CD4-positive, alpha-beta T cell (primary cell): ENCODE measurements at regions not wholly inside any gene's neighbourhood (a gene's known extent, or its start where the extent isn't known, plus 50 kb on each side); places are given as distances from the start of the nearest gene placed in this dataset.

ENCODE experiments used
- ATAC-seq: fragments of 200-7000 bp; cut with Tn5 transposase; one replicate; pipeline ENCODE4 v1.10.0; 2022; ENCODE audit warnings: mild to moderate bottlenecking; ENCODE audit not compliant: poor library complexity
- CTCF ChIA-PET: fragments of 350-600 bp; sonication (Branson Sonifier 250); formaldehyde crosslinking; loops from one replicate; lab custom pipeline; 2021; ENCODE audit warnings: antibody characterized with exemption, inconsistent platforms; lab: Charles Lee
- POLR2A ChIA-PET: fragments of 350-600 bp; sonication (Branson Sonifier 250); formaldehyde crosslinking; loops from one replicate; lab custom pipeline; 2021; ENCODE audit warnings: antibody characterized with exemption, inconsistent platforms; lab: Charles Lee
- DNase-seq, 14 experiments: peaks; one replicate each; pipeline ENCODE4 v3.0.0-alpha.2; 2013 to 2020; ENCODE audit warnings: mixed read lengths in 2 of 14
- H3K27ac ChIP-seq, 2 donors: one replicate each; pipeline versions ENCODE4 v1.5.1 to v1.7.0; 2013; ENCODE audit warnings: low read length in 2 of 2, low read depth in 1 of 2, mild to moderate bottlenecking in 1 of 2
- H3K27me3 ChIP-seq, 2 experiments: 1 replicate in 1 of 2; 2 replicates in 1 of 2; pipeline versions ENCODE4 v1.6.1 to v1.7.0; 2013; ENCODE audit warnings: low read length in 2 of 2, control low read depth in 1 of 2, mild to moderate bottlenecking in 1 of 2, moderate library complexity in 1 of 2; ENCODE audit not compliant: insufficient read depth in 2 of 2, control insufficient read depth in 1 of 2
- H3K36me3 ChIP-seq: one replicate; pipeline ENCODE4 v1.6.1; 2013; ENCODE audit warnings: low read length, control low read depth; ENCODE audit not compliant: insufficient read depth
- H3K4me1 ChIP-seq: one replicate; pipeline ENCODE4 v1.6.1; 2013; ENCODE audit warnings: low read length, control low read depth; ENCODE audit not compliant: insufficient read depth
- H3K4me3 ChIP-seq: one replicate; pipeline ENCODE4 v1.5.1; 2013; ENCODE audit warnings: mild to moderate bottlenecking, low read length, moderate library complexity
- H3K9me3 ChIP-seq, 2 experiments: 1 replicate in 1 of 2; 2 replicates in 1 of 2; pipeline versions ENCODE4 v1.6.1 to v1.7.0; 2013; ENCODE audit warnings: low read length in 2 of 2, mild to moderate bottlenecking in 2 of 2, control low read depth in 1 of 2, moderate library complexity in 1 of 2; ENCODE audit not compliant: control insufficient read depth in 1 of 2, insufficient read depth in 1 of 2
- H3K27ac Mint-ChIP-seq: one replicate; pipeline ENCODE4 v1.8.0; 2020; ENCODE audit warnings: mixed read lengths
- H3K27me3 Mint-ChIP-seq: one replicate; pipeline ENCODE4 v1.8.0; 2021; ENCODE audit warnings: mixed read lengths
- H3K36me3 Mint-ChIP-seq: one replicate; pipeline ENCODE4 v1.8.0; 2021; ENCODE audit warnings: low read depth, mixed read lengths
- H3K4me1 Mint-ChIP-seq: one replicate; pipeline ENCODE4 v1.8.0; 2021; ENCODE audit warnings: low read depth, mixed read lengths
- H3K4me3 Mint-ChIP-seq: one replicate; pipeline ENCODE4 v1.8.0; 2020; ENCODE audit warnings: mild to moderate bottlenecking, mixed read lengths
- H3K9me3 Mint-ChIP-seq: one replicate; pipeline ENCODE4 v1.8.0; 2020; ENCODE audit warnings: mixed read lengths
- intact Hi-C, 2 experiments: fragments of 100-400 bp; cut with DNase I in 1 of 2; cut with micrococcal nuclease in 1 of 2; formaldehyde crosslinking; loops; one replicate each; pipeline versions ENCODE4 v1.15.1 to v1.9.0; 2023 to 2025; cut with DNase I, micrococcal nuclease
- TF ChIP-seq, protein P1 (sequence below): fragments of 200-600 bp; IDR thresholded peaks from one replicate; pipeline ENCODE4 v1.8.0; 2022; ENCODE audit warnings: antibody characterized with exemption, mild to moderate bottlenecking

DNA sequence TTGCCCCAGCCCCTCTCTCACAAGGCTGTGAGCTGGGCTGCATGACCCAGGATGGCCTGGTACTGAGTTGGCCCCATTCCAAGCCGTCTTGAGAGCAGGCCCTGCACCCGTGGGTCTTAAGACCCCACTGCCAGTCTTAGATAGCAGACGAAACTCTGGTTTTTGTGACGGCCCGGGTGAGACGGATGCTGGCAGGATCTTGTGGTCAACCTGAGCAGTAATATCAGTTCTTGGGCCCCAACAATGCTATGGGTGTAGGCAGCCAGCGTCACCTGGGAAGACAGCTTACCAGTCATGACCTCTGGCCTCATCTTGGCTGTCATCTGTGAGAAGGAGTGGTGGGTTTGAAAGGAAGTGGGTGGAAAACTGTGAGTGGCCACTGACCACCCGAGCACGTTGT lies 305.8 kb downstream of the ARRDC4 start:
- ATAC-seq = no peak

DNA sequence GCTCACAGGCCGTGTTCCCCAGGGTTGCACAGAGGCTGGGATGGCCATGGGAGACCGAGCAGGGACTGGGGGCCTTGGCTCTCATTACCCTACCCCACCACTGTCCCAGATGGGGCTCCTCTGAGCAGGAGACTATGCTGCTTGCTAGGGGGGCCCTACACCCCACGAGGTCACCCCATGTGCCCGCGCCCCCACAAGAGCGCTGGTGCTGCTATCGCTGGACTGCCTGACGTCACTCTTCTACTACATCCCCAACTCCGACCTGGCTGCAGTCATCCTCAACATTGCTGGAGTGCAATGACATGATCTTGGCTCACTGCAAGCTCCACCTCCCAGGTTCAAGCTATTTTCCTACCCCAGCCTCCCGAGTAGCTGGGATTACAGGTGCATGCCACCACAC lies 307.7 kb downstream of the ARRDC4 start:
- ATAC-seq (no peak), DNase-seq (no peak)
- POLR2A ChIA-PET = no interaction called here
- CTCF ChIA-PET = no interaction called here
- Histone ChIP-seq H3K27ac (no peak overlapping the region), H3K4me1 (no peaks in the 10 kb centered on the region), H3K27me3 (no peaks in the 10 kb centered on the region), H3K36me3 (no peaks in the 10 kb centered on the region), H3K4me3 (no peak overlapping the region), H3K9me3 (peaks cover 8 to 40% of the 10 kb centered on the region in 2 experiments)
- intact Hi-C loops = no loop called here
- no peak overlapping the region for H3K27ac Mint-ChIP-seq
- H3K4me1 Mint-ChIP-seq = no peaks in the 10 kb centered on the region
- TF ChIP-seq, protein P1, sequence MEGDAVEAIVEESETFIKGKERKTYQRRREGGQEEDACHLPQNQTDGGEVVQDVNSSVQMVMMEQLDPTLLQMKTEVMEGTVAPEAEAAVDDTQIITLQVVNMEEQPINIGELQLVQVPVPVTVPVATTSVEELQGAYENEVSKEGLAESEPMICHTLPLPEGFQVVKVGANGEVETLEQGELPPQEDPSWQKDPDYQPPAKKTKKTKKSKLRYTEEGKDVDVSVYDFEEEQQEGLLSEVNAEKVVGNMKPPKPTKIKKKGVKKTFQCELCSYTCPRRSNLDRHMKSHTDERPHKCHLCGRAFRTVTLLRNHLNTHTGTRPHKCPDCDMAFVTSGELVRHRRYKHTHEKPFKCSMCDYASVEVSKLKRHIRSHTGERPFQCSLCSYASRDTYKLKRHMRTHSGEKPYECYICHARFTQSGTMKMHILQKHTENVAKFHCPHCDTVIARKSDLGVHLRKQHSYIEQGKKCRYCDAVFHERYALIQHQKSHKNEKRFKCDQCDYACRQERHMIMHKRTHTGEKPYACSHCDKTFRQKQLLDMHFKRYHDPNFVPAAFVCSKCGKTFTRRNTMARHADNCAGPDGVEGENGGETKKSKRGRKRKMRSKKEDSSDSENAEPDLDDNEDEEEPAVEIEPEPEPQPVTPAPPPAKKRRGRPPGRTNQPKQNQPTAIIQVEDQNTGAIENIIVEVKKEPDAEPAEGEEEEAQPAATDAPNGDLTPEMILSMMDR = no peak
- no peaks in the 10 kb centered on the region for H3K36me3 Mint-ChIP-seq
- H3K9me3 Mint-ChIP-seq = peaks cover 16% of the 10 kb centered on the region
- no peaks in the 10 kb centered on the region for H3K27me3 Mint-ChIP-seq
- no peak overlapping the region for H3K4me3 Mint-ChIP-seq

More for the DNA sequence above, 305.8 kb downstream of the ARRDC4 start:
- DNase-seq = no peak
- TF ChIP-seq, protein P1 = no peak
- H3K27me3 ChIP-seq = no peaks in the 10 kb centered on the region
- Mint-ChIP-seq H3K4me1 (no peaks in the 10 kb centered on the region), H3K9me3 (peaks cover 19% of the 10 kb centered on the region), H3K4me3 (no peak overlapping the region), H3K27me3 (no peaks in the 10 kb centered on the region), H3K27ac (no peak overlapping the region), H3K36me3 (no peaks in the 10 kb centered on the region)
- H3K36me3 ChIP-seq = no peaks in the 10 kb centered on the region
- no peak overlapping the region for H3K27ac ChIP-seq
- H3K9me3 ChIP-seq = peaks cover 10 to 40% of the 10 kb centered on the region in 2 experiments
- ChIA-PET POLR2A (no interaction called here), CTCF (no interaction called here)
- intact Hi-C loops = no loop called here
- H3K4me3 ChIP-seq = no peak overlapping the region
- H3K4me1 ChIP-seq = no peaks in the 10 kb centered on the region

DNA sequence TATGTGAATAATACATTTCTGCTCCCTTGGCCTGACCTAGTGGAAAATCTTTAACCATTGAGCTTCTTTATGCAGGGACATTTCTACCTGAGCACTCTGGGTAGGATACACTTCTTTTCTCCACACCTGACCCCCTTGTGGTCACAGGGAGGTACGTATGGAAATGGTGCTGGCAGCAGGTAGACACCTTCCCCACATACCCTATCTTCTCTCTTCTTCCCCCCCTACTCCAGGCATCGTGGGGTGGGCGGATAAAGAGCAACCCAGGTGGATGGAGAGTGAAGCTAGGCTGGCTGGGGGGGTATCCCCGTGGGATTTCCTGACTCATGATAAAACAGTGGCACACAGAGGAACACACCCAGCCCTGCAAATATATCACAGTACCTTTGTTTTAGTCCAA lies 312.1 kb downstream of the ARRDC4 start:
- Mint-ChIP-seq H3K9me3 (peaks cover 3% of the 10 kb centered on the region), H3K27me3 (peaks cover 12% of the 10 kb centered on the region), H3K4me1 (no peaks in the 10 kb centered on the region), H3K4me3 (no peak overlapping the region), H3K36me3 (no peaks in the 10 kb centered on the region), H3K27ac (no peak overlapping the region)
- ChIA-PET CTCF (no interaction called here), POLR2A (no interaction called here)
- H3K36me3 ChIP-seq = no peaks in the 10 kb centered on the region
- H3K4me3 ChIP-seq = no peak overlapping the region
- ATAC-seq = no peak
- H3K4me1 ChIP-seq = no peaks in the 10 kb centered on the region
- no peak for DNase-seq
- peaks cover 0 to 15% of the 10 kb centered on the region in 2 experiments for H3K9me3 ChIP-seq
- no peak overlapping the region for H3K27ac ChIP-seq
- H3K27me3 ChIP-seq = no peaks in the 10 kb centered on the region
- TF ChIP-seq, protein P1 = no peak
- intact Hi-C loops = no loop called here
